ENCODE measurements at regions not wholly inside any gene's neighbourhood (a gene's known extent, or its start where the extent isn't known, plus 50 kb on each side); places are given as distances from the start of the nearest gene placed in this dataset.

- Histone ChIP-seq H3K4me3 (no peak overlapping the region), H3K4me1 (peaks cover 46% of the 10 kb centered on the region), H3K27ac (replicated peaks) (peak overlapping the region; percentile 96), H3K9me3 (replicated peaks) (no peaks in the 10 kb centered on the region), H3K27me3 (ENCODE audit: low read depth) (no peaks in the 10 kb centered on the region), H3K36me3 (no peaks in the 10 kb centered on the region)
- no peak for DNase-seq
- intact Hi-C loops (cut with micrococcal nuclease): loop anchor here (5.0 kb wide), 1 partner anchor 49 kb away; no protein-coding TSS in a partner anchor
- no peak for TF ChIP-seq CTCF (IDR thresholded peaks at IDR 0.05; ENCODE audit: borderline replicate concordance)
Measured at GRCh38 chr15:92833493-92834271, 66.4 kb upstream of the CHD2 start.

GRCh38 chr15:92839696-92840095 lies 60.4 kb upstream of the CHD2 start:
- Histone ChIP-seq H3K4me1 (peaks cover 1% of the 10 kb centered on the region), H3K36me3 (no peaks in the 10 kb centered on the region), H3K27me3 (ENCODE audit: low read depth) (no peaks in the 10 kb centered on the region), H3K9me3 (replicated peaks) (no peaks in the 10 kb centered on the region), H3K27ac (replicated peaks) (no peak overlapping the region), H3K4me3 (no peak overlapping the region)
- intact Hi-C loops (cut with micrococcal nuclease): no loop called here
- no peak for DNase-seq
- no peak for TF ChIP-seq CTCF (IDR thresholded peaks at IDR 0.05; ENCODE audit: borderline replicate concordance)

GRCh38 chr15:92840149-92840548 lies 60.0 kb upstream of the CHD2 start:
- intact Hi-C loops (cut with micrococcal nuclease): no loop called here
- no peaks in the 10 kb centered on the region for H3K36me3 ChIP-seq
- no peaks in the 10 kb centered on the region for H3K27me3 ChIP-seq (ENCODE audit: low read depth)
- no peaks in the 10 kb centered on the region for H3K9me3 ChIP-seq (replicated peaks)
- H3K4me1 ChIP-seq: peaks cover 6% of the 10 kb centered on the region
- no peak for DNase-seq
- H3K27ac ChIP-seq (replicated peaks): no peak overlapping the region
- TF ChIP-seq CTCF (IDR thresholded peaks at IDR 0.05; ENCODE audit: borderline replicate concordance): no peak
- H3K4me3 ChIP-seq: no peak overlapping the region

- no peak for DNase-seq
- H3K4me1 ChIP-seq: peaks cover 16% of the 10 kb centered on the region
- H3K4me3 ChIP-seq: no peak overlapping the region
- H3K36me3 ChIP-seq: no peaks in the 10 kb centered on the region
- H3K27me3 ChIP-seq (ENCODE audit: low read depth): no peaks in the 10 kb centered on the region
- H3K27ac ChIP-seq (replicated peaks): no peak overlapping the region
- no peaks in the 10 kb centered on the region for H3K9me3 ChIP-seq (replicated peaks)
- intact Hi-C loops (cut with micrococcal nuclease): no loop called here
- no peak for TF ChIP-seq CTCF (IDR thresholded peaks at IDR 0.05; ENCODE audit: borderline replicate concordance)
Measured at GRCh38 chr15:92843326-92843725, 56.8 kb upstream of the CHD2 start.

- H3K4me3 ChIP-seq: no peak overlapping the region
- no peak for DNase-seq
- no peaks in the 10 kb centered on the region for H3K9me3 ChIP-seq (replicated peaks)
- peaks cover 16% of the 10 kb centered on the region for H3K4me1 ChIP-seq
- no peak for TF ChIP-seq CTCF (IDR thresholded peaks at IDR 0.05; ENCODE audit: borderline replicate concordance)
- intact Hi-C loops (cut with micrococcal nuclease): no loop called here
- H3K27ac ChIP-seq (replicated peaks): no peak overlapping the region
- no peaks in the 10 kb centered on the region for H3K36me3 ChIP-seq
- H3K27me3 ChIP-seq (ENCODE audit: low read depth): no peaks in the 10 kb centered on the region
Measured at GRCh38 chr15:92843814-92844213, 56.3 kb upstream of the CHD2 start.

Measured in left ventricle myocardium inferior (tissue), 1 donor.